CD4-positive, alpha-beta T cell treated with Interleukin-17A for 4 hours (primary cell): ENCODE measurements at regions not wholly inside any gene's neighbourhood (a gene's known extent, or its start where the extent isn't known, plus 50 kb on each side); places are given as distances from the start of the nearest gene placed in this dataset.
A peak's percentile ranks its signal among the peaks of the same experiment; 100 is the strongest.

Experiments used
- DNase-seq: peaks from one replicate; pipeline ENCODE4 v3.0.0-alpha.2; 2020; ENCODE audit warnings: mixed read lengths

DNA sequence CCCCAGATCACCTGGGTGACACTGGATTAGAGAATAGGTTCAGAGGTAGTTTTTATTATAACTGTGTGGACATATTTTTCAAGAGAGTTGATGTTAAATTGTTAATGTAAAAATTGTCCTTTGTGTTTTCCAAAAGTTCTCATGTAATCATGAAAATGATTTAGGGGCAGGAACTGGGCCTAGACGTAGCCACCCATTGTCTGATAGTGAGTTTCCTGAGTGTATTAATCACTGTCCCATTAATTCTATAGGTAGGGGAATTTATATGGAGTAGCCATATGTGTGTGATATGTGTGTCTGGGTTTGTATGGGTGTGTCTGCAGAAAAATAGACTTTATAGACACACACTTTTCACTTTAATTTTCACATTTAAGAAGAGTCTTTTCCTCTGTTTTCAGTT is 144.6 kb upstream of the RAI14 start:
- no peak for DNase-seq

DNA sequence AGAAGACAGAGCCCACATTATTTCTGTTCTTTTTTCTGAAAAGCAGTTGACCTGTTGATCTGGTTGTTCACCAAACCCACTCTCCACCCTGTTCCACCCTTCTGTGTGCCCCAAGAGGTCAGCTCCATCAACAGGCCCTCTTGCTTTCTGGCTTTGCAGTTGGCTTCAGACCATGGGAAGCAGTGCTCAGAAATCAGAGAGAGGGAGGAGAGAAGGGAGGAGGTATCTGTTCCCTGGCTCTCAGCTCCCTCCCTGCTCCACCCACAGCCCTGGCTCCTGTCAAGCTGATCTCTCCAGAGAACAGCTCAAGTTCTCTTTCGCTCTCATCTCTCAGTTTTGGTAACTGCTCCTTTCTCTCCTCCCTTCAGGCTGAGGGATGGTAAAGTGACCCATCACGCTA is 144.2 kb upstream of the RAI14 start:
- DNase-seq, result no peak

DNA sequence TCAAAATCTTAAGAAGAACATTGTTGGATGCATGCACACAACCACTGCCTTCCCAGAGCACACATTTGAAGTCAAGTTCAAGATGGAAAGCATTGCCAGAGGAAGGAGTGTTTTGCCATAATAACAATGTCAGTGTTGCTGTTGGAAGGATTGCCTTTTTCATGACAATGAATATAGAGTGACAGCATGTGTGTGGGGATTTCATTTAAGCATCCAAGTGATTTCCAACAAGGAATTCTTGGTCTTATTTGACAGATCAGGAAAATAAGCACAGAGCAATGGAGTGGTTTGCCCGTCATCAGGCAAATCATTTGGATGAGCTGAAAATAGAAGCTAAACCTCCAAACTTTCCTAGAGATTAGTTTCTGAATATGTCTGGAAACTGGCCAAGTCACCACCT is 140.0 kb upstream of the RAI14 start:
- no peak for DNase-seq

DNA sequence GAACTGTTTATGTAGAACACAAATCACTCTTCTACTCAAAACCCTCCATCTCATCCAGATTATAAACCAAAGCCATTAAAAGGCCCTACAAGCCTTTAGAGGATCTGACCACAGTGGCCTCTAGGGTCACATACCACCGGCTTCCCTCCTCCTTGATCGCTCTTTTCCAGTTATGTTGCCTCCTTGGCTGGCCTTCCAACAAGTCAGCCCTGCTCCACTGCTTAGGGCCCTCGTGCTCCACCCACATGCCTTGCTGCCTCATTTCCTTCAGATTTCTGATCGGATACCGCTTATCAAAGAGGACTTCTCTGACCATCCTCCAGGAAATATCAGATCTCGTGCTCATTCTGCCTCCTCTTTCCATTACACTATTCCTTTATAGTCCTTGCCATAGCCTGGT is 139.4 kb upstream of the RAI14 start:
- no peak for DNase-seq

DNA sequence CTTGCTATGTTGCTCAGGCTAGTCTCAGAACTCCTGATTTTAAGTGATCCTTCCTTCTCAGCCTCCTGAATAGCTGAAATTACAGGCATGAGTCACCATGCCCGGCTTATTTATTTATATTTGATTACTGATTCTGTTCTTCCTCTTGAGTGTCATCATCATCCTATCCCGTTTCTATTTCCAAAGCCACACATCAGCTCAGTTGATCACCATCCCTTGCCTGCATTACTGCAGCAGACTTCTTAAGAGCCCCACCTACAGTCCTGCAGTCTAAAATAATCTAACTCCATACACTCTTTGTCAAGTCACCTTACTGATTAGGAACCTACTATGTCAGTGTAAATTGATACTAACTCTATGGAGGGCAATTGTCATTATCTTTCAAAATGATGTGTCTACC is 138.9 kb upstream of the RAI14 start:
- DNase-seq, result no peak

DNA sequence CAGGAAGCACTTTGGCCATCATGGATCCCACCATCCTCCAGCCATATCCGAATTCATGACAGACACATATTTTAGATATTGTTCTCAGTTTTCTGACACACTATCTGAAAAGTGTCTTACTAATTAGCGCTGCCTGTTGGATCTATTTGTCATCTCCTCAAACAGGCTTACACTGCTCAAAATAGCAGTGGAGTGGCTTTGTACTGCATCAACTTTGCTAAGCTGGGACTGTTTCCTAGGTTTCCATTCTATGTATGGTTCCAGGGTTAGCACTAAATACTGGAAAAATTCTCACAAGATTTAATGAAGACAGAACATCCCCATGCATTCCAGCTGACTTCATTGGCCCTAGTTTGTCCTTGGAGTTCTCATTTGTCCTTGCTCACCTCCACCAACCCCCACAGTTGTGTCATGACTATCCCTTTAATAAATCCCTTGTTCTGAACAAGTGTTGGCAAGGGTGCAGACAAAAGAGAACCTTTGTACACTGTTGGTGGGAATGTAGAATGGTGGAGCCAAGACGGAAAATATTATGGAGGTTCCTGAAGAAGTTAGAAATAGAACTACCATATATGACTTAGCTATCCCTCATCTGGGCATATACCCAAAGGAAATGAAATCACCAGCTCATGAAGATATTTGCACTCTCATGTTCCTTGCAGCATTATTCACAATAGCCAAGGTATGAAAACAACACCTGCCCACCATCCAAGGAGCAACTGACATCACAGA is 136.5 kb upstream of the RAI14 start:
- no peak for DNase-seq

DNA sequence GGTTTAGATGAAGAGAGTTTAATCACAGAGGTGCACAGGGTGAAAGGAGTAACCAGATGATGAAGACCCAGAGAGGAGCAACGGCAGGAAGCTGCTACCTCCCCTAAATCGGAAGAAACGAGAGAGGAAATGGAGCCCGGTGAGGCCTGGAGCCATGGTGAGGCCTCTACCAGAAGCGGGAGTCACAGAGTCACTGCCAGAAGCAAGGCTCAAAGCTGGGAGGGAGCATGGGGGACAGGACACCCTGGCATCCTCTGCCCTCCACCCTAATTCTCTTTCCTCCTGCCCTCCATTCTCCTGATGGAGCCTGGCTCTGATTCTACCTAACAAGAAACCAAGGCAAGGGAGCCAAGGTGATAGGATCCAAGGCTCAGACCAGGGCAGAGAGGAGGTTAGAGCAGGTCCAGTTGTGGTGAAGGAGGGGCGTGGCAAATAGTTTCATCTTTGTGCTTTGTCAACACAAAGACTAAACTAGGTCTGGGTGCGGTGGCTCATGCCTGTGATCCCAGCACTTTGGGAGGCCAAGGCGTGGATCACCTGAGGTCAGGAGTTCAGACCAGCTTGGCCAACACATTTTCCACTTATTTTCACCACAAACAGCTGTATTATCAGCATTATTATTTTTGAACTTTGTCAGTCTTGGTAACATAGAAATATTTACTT is 134.4 kb upstream of the RAI14 start:
- no peak for DNase-seq

DNA sequence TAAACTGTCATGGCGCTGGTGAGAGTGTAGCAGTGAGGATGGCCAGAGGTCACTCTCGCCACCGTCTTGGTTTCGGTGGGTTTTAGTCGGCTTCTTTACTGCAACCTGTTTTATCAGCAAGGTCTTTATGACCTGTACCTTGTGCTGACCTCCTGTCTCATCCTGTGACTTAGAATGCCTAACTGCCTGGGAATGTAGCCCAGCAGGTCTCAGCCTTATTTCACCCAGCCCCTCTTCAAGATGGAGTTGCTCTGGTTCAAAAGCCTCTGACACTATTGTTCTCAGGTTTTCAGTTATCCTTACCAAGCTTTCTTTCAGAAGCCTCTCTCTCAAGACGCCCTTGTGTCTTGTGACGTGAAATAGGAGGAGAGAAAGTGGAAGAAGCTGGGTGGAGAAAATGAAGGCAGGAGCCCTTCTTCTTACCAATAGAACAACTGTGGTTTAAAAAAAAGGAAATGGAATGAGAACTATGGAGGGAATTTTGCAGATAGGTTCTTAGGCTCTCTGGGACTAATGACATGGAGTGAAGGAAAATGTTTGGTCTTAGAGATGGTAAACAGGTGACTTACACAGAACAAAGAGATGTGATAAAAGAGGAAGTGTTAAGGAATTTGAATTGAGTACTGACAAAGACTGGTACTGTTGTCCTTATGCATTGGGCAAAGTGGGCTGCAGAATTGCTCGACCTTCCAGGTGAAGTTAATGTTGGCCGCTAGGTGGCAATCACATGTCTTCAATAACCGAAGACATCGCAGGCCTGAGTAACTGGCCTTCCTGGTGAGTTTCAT is 133.3 kb upstream of the RAI14 start:
- DNase-seq, result peak; percentile 64

DNA sequence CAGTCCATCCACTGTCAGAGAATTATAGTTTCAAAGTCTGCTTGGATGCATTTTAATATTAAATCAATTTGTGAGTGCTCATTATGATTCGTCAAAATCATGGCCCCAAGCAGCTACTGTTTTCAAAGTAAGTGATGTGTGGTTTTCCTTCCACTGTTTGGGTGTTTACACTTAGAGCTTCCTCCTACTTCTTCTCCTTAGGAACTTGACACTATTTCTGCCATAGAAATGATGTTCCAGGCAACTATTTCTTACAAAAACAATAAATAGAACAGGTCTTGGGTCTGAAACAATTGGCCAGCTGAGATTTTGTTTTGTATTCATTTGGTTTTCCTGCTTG is 132.8 kb upstream of the RAI14 start:
- DNase-seq, result no peak

DNA sequence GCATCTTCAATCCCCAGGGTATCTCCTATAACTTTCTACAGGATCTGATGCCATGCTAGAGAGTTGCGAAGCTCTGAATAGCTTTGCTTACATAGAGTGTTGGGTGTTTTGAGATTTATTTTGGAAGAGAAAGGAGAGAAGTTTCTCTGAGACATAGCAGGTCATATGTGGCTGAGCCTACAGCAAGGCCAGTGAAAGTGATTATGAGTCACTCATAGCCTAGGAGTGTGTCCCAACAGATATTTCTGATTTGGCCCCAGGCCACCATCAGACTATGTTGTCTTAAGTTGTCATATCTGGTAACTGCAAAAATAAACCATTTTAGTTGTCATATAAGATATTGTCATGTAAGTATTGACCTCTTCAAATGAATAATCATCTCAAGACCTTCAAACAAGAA is 132.0 kb upstream of the RAI14 start:
- no peak for DNase-seq

DNA sequence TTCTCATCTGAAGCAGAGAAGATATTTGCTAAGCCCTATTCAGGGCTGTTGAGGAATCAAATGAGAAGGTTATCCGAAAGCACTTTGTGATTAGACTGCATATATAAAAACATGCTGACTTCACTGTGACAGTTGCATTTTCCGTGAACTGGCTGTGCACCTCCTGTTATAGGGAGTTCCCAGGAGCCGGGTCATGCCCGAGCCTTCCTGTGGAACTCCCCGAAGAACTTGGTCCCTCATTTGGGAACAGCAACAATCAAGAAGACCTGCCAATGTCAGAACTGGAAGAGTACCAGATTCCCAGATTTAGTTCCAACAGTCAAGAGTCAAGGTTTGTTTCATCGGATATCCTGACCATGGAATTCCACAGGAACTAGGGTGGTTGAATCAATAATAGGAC is 130.4 kb upstream of the RAI14 start:
- no peak for DNase-seq

DNA sequence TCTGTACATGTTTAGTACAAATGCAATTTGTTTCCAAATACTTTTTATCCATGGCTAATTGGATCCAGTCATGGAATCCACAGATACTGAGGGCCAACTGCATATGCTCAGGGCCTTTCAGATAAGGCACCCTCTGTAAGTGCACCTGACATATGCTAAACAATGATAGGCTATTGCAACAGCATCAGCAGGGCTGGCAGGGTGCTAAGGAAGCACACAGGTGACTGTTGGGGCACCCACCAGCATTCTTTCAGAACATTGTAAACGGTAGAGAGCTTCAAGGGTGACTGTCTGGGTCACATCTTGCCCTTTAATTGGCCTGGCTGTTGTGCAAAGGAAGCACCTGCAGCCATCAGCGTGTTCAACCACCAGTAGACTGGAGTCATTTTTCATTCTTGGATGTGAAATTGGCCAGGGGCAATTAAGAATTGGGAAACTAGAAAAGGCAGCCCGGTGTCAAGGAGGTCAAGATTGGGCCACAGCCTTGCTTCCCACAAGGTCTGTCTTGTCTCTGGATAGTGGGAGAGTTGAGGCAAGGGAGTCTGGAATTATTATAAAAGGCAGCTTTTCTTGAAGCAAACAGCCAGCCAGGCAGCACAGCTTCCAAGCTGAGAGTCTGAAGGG is 129.3 kb upstream of the RAI14 start:
- DNase-seq, result no peak

DNA sequence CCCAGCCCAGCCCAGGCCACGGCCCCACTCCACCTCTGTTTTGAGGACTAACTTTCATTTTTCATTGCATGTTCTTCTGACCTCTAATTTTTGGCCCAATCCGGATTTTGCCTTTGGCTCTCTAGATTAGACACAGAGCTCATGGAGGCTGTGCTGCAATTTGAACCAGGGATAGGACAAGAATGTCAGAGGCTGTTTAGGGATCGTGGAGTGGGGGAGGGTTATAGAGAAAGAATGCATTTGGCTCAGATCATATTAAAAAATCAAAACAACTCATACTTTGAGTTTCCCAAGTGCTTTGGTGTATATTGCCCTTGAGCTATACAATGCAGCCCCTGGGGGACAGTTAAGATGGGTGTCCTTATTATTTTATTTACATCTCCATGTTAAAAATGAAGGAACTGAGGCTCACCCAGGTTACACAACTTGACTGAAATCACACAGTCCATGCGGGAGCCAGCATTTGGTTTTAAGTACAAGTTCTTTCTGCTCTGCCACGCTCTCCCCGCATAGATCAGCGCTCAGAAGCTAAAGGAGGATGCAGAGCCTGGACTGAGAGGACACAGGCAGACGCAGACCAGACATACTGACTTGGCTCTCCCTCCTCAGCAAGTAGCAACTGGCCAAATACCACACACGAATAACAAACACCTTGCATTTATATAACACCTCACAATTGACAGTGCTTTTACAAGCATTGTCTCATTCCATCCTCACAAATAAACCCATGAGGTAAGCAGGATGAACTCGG is 126.4 kb upstream of the RAI14 start:
- no peak for DNase-seq

DNA sequence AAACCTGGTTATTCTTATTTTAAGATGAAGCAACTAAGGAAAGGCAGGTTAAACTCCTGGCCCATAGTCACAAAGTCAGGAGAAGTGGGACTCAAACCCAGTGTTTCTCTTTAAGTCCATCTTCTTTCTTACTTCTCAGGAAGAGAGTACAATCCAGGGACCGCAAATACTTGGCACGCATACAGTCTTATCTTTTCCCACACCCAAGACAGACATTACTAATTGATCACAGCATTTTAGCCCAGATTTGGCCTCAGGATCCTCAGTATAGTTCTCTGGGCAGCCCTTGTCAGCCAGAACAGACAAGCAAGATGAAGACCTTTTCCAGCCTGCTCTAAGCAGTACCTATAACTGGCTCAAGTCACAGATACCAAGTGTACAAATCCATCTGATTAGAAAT is 125.5 kb upstream of the RAI14 start:
- no peak for DNase-seq

DNA sequence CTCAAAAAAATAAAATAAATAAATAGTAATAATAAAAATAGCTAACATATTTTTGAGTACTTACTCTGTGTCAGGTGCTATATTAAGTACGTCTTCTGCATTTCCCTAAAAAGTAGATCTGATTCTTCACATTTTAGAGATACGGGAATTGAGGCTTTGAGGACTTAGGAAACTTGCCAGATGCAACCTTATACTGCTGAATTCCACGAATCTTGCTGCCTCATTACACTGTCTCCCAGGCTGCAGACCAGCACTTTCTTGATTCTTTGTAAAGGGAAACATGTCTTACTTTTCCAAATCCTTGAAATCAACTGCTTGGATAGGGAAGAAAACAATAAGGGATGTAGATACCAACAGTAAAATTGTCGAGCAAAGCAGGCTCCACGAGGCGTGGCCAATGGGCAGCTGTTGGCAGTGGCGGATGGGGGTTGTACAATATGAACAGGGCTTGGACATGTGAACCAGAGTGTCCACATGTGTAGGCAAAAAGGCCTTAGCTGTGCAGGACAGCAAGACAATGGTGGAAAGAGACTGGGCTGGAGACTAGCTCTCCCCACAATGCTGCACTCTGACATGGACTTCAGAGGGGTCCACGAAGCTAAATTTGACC is 124.3 kb upstream of the RAI14 start:
- no peak for DNase-seq

DNA sequence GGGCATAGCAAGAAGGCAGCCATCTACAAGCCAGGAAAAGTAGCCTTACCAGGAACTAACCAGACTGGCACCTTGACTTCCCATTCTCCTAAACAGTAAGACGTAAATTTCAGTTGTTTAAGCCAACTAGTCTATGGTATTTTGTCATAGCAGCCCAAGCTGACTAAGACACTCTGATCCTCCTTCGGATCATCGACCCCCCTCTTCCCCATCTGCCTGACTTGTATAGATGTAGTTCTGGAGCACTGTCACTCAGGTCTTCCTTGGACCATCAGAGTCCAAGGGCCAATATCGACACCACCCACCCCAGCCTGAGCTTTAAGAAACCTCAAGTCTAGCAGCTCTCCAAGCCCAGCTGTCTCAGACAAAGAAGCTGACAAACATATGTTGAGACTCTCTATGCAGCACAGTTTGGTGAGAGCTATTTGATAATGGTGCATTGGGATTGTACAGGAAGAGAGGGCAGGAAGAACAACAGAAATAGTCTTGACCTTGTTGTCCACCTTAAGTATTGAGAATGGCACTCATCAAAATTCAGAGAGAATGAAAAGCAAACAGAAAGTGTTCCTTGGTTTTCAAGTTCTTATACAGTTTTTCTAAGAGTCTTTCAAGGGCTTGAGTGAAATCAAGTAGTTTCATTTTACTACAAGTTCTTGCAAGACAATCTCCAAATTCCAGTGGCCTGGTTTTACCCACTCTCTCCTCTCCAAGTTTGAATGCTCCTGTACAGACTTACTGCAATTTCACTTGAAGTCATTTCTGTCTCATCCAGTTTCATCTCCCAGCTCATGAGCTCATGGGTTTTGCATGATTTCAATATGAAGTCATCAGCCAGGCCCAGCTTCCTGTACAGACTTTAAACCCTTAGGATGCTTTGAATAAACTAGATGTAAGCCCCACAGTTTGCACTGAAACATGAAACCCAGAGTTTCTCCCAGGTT is 122.3 kb upstream of the RAI14 start:
- DNase-seq, result no peak

DNA sequence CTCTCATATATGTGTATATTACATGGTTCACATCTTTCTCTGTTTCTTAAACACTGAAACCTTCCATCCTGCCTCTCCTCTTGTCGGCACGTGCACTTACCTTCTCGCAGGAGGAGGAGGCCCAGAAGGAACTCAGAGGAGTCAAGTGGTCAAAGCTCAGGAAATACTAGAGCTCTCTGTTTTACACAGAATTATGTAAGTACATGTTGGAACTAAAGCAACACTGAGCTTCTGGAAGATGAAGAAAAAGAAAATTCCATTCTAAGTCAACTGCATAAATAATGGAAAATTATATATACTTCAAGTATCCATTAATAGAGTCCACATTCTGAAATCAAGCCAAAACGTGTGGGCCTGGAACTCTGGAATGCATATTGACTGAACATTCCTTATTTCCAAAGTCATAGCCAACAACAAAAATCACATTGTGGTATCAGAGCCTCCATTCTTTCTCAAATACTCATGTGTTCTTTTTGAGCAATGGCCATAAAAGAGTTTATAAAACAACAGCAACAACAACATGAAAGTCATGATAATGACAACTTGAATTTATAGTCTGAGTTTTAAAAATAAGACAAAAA is 121.5 kb upstream of the RAI14 start:
- no peak for DNase-seq

DNA sequence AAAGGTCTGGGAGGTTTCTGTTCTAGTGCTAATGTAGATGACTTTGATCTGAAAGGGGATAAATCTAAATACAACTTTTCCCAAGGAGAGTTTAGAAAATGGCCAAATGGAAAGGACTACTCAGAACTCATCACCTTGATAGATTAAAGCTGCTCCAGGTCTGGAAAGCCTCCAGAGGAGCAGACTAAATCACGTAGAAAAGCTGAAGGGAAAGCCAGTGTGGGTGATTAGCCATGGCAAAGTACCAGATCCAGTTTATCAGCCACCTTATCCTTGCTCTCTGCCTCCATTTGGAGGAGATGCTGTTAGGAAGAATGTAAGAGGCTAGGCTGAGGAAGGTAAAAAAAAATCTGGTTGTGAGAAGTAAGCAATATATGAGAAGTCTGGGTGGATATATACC is 120.7 kb upstream of the RAI14 start:
- DNase-seq, result no peak

DNA sequence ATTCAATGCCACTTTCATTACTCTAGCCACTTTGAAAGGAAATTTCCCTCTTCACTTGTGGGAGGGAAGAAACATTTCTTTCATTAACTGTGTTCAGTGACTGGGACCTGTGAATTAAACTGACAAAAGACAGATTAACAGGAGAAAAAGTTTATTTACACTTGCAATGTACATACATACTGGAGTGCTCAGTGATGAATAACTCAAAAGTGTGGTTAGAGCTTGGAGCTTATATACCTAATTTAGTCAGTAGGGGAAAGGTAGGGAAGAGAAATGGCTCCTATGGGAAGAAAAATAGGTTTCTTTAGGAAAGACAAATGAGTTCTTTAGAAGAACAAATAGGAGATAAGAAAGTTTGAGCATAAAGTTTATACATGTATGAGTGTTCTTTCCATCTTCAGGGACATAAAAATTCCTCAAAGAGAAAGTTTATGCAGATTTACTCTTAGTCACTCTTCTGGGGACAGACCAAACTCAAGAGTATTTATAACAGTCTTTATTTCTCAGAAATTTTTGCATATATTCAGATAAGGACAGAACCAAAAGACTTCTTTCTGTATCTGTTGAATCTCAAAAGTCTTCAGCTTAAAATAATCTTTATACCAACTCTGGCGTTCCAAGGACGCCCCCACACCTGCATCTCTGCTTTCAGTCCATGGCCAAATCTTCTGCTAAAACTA is 120.0 kb upstream of the RAI14 start:
- no peak for DNase-seq

DNA sequence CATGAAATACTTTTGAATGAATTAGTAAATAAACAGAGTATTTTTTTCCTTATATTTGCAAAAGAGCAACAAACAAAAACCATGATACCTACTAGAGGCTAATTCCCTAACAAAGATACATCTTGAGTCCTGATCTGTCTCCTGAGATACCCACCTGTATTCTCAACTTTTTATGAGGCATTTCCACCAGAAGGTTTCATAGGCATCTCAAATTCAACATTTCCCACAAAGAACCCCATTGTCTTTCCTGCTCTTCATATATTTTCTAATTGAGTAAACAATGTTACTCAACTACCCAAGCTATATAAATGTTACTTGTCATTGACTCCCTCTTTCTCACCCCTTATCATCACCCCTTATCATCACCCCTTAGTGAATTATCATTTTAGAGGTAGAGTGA is 119.4 kb upstream of the RAI14 start:
- no peak for DNase-seq
